IPS-15b (cell line): ENCODE measurements at regions not wholly inside any gene's neighbourhood (a gene's known extent, or its start where the extent isn't known, plus 50 kb on each side); places are given as distances from the start of the nearest gene placed in this dataset.

ENCODE experiments used
- H3K27me3 ChIP-seq: one replicate; pipeline ENCODE4 v1.6.1; 2013; ENCODE audit warnings: low read length; ENCODE audit not compliant: control insufficient read depth, insufficient read depth
- H3K36me3 ChIP-seq: one replicate; pipeline ENCODE4 v1.6.1; 2013; ENCODE audit warnings: low read length; ENCODE audit not compliant: control insufficient read depth, insufficient read depth
- H3K4me1 ChIP-seq: one replicate; pipeline ENCODE4 v1.6.1; 2013; ENCODE audit warnings: mild to moderate bottlenecking, low read length; ENCODE audit not compliant: control insufficient read depth, insufficient read depth
- H3K4me3 ChIP-seq: one replicate; pipeline ENCODE4 v1.5.1; 2013; ENCODE audit warnings: low read depth, low read length
- H3K9ac ChIP-seq: one replicate; pipeline ENCODE4 v1.6.1; 2013; ENCODE audit warnings: low read depth, mild to moderate bottlenecking, low read length
- H3K9me3 ChIP-seq: one replicate; pipeline ENCODE4 v1.6.1; 2013; ENCODE audit warnings: mild to moderate bottlenecking, low read length; ENCODE audit not compliant: control insufficient read depth, insufficient read depth

DNA sequence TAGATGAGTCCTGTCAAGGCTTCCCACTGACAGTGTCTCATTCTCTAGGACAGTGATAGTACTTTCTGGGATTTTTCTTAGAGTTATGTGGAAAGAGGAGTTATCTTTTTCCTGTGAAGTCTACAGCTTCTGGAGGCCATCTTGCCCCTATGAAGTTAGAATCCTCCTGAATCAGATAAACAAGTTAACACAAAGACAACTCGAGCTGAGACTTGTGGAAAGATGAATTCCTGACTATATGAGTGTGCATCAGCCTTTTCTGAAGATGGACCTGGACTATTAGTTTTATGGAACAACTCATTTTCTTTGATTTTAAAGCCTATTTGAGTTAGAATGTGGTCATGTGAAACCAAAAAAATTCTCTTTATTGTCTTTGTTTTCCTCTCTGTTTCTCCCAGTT lies 290.9 kb downstream of the LRRIQ3 start:
- H3K27me3 ChIP-seq: no peaks in the 10 kb centered on the region
- no peaks in the 10 kb centered on the region for H3K36me3 ChIP-seq
- no peaks in the 10 kb centered on the region for H3K9me3 ChIP-seq
- no peak overlapping the region for H3K4me3 ChIP-seq
- H3K9ac ChIP-seq: no peak overlapping the region
- H3K4me1 ChIP-seq: no peaks in the 10 kb centered on the region

DNA sequence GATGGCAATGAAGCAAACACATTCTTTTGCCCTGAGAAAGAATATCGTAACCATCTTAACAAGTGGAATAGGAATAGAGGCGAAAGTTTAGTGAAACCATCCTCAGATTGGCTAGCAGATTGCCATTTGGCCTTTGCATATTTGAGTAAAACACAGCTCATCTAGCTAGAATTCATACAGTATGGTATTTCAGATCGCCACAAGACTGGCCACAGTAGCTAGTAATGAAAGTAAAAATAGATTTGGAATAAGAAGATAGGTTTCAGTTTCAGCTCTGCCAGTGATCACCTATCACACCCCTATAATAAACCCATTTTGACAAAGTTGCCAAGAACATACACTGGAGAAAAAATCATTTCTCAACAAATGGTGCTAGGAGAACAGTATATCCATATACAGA lies 294.9 kb downstream of the LRRIQ3 start:
- peaks cover 3% of the 10 kb centered on the region for H3K4me1 ChIP-seq
- H3K4me3 ChIP-seq: no peak overlapping the region
- H3K27me3 ChIP-seq: no peaks in the 10 kb centered on the region
- no peaks in the 10 kb centered on the region for H3K36me3 ChIP-seq
- H3K9ac ChIP-seq: no peak overlapping the region
- H3K9me3 ChIP-seq: no peaks in the 10 kb centered on the region

DNA sequence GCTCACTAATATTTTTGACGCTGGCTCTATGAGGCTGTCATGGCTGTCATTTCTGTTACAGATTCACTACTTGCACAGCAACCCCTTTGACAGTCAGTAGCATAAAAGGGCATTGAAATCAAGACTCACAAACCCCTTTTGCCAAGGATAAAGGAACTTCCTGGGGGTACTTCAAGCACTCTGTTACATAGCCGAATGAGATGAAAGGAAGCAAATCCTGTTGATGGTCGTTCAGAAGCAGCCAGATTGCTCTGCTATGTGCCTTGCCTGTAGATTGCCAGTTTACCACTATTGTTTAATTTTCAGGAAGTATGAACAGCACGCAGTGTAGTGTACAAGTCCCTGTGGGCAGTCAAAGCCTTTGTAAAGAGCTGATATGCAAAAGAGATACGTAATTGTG lies 296.2 kb downstream of the LRRIQ3 start:
- Histone ChIP-seq H3K27me3 (no peaks in the 10 kb centered on the region), H3K4me3 (no peak overlapping the region), H3K9ac (no peak overlapping the region), H3K36me3 (no peaks in the 10 kb centered on the region), H3K9me3 (no peaks in the 10 kb centered on the region), H3K4me1 (peaks cover 3% of the 10 kb centered on the region)

DNA sequence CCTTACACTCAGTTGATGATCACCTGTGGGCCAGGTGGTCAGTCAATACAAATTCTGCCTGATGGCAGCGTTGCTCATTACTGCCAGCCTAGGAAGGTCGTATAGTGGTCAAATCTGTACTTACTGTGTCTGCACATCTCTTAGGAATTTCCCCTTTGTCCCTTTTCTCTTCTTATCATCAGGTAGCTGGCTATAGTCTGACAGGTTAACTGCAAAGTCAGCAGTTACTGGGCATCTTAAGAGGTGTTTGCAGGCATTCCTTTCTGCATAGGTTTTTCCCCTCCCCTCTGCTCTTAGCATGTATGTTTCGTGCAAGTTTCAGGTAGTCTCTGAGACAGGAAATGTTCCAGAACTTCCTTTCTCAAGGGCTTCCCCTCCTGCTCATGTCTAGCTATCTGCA lies 298.7 kb downstream of the LRRIQ3 start:
- Histone ChIP-seq H3K36me3 (no peaks in the 10 kb centered on the region), H3K4me3 (no peak overlapping the region), H3K4me1 (peaks cover 3% of the 10 kb centered on the region), H3K9ac (no peak overlapping the region), H3K27me3 (no peaks in the 10 kb centered on the region), H3K9me3 (no peaks in the 10 kb centered on the region)

DNA sequence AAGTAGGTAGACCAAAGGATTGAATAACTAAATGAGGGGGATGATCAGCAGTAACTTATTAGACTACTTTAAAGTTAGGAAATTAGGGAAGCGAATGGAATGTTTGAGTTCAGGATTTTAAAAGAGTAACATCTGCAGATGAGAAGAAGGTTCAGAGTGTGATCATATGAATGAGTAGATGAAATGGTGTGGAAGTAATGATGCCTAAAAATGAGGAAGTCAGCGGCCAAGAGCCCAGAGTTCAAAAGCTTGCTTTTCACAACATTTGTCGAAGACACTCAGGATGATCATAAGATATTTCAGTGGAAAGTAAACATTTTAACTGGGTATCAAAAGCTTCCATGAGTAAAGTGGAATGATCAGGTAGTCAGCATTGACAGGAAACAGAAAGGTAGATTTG lies 299.4 kb downstream of the LRRIQ3 start:
- H3K36me3 ChIP-seq: no peaks in the 10 kb centered on the region
- H3K27me3 ChIP-seq: no peaks in the 10 kb centered on the region
- no peak overlapping the region for H3K4me3 ChIP-seq
- H3K9ac ChIP-seq: no peak overlapping the region
- no peaks in the 10 kb centered on the region for H3K9me3 ChIP-seq
- peaks cover 3% of the 10 kb centered on the region for H3K4me1 ChIP-seq

DNA sequence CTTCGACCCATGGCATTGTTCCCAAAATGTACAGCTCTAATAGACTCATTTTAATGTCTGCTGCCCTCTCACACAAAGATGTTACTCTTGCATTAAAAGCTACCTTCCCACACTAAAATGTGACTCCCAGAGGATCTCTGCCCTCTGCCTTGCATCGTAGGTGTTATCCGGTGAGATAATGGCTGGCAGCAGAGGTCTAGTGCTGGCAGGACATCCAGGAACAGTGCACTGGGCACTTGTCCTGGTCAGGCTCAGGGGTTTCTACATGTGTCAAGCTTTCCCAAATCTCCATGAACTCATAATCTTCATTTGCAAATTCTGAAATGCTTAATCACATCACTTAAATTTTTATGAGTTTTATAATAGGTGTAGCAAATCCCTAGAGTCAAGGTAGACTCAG lies 310.6 kb downstream of the LRRIQ3 start:
- H3K9me3 ChIP-seq: no peaks in the 10 kb centered on the region
- H3K27me3 ChIP-seq: no peaks in the 10 kb centered on the region
- H3K4me1 ChIP-seq: no peaks in the 10 kb centered on the region
- no peaks in the 10 kb centered on the region for H3K36me3 ChIP-seq
- H3K4me3 ChIP-seq: no peak overlapping the region
- no peak overlapping the region for H3K9ac ChIP-seq

DNA sequence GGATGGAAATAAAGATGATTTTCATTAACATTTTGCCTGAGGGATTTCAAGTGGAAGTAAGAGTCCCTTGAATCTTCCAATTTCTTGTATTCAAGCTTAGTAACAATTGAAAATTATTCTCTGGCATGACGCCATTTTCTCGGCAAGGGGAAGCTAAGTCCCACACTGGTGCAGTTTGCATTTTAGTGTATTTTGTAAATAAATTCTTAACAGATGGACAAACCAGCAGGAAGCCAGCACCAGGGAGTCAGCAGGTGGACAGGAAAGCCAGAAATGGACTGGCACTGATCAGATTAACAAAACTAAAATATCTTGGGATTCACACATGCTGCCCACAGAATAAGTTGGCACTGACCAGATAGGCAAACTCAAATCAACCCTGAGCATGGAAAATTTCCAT lies 311.3 kb downstream of the LRRIQ3 start:
- Histone ChIP-seq H3K9me3 (no peaks in the 10 kb centered on the region), H3K36me3 (no peaks in the 10 kb centered on the region), H3K27me3 (no peaks in the 10 kb centered on the region), H3K4me1 (no peaks in the 10 kb centered on the region), H3K4me3 (no peak overlapping the region), H3K9ac (no peak overlapping the region)

DNA sequence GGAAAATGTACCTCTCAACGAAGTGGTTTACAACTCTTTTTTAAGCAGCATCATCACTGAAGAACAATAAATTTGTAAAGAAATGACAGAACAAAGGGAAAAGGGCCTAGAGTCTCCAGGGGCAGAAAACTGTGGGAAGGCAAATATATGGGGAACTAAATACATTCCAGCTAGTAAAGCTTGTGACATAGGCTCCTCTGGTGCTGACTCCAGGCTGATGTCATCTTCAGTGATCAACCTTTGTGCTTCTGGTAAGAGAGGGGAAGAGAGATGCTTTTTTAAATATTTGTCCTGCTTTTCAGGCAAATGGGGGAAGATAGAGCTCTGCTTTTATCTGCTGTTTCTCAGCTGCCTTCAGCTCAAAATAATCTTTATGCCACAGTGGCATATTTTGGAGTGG lies 323.2 kb downstream of the LRRIQ3 start:
- Histone ChIP-seq H3K9ac (no peak overlapping the region), H3K9me3 (no peaks in the 10 kb centered on the region), H3K4me3 (no peak overlapping the region), H3K27me3 (no peaks in the 10 kb centered on the region), H3K4me1 (no peaks in the 10 kb centered on the region), H3K36me3 (no peaks in the 10 kb centered on the region)

DNA sequence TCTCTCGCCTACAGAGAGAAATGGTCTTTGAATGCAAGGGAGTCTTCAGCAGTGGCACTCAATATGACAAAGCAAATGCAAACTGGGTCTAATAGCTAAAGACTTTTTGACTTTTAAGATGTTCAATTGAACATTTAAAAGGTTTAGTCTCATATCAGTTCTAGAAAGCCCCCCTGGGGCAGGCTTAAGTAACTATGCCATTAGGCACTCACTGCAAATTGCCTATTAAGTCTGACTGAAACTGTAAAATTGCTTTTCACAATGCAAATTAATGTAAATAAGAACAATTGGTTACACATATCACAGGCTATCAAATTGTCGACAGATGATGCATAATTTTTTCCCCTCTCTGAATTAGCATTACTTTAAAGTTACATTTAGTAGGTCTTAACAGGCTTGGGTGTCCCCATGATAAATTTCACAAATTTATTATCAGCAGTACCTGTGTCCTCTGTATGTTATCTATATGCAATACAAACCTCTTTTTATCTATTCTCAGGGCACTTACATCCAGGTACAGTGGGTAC lies 329.1 kb downstream of the LRRIQ3 start:
- Histone ChIP-seq H3K9me3 (no peaks in the 10 kb centered on the region), H3K4me1 (no peaks in the 10 kb centered on the region), H3K4me3 (no peak overlapping the region), H3K36me3 (no peaks in the 10 kb centered on the region), H3K9ac (no peak overlapping the region), H3K27me3 (no peaks in the 10 kb centered on the region)

DNA sequence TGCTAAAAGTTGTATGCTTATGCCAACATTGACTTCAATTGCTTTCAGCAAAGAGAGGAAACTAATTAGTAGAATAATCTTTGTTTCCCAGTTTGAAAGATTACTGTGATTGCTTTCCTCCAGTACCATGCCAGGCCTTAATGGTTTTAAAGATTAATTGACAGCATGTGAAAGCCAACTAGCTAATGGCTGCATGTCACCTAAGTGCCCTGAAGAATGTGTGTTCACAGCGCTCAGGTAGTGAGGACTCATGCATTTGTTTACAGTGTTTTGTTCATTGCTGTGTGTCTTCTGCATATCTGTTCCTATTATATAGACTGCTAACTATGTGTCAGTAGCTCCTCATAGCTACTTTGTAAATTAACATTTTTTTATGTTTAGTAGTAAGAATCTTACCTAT lies 335.6 kb downstream of the LRRIQ3 start:
- H3K27me3 ChIP-seq: no peaks in the 10 kb centered on the region
- no peak overlapping the region for H3K4me3 ChIP-seq
- H3K9me3 ChIP-seq: no peaks in the 10 kb centered on the region
- H3K9ac ChIP-seq: no peak overlapping the region
- no peaks in the 10 kb centered on the region for H3K4me1 ChIP-seq
- H3K36me3 ChIP-seq: no peaks in the 10 kb centered on the region

DNA sequence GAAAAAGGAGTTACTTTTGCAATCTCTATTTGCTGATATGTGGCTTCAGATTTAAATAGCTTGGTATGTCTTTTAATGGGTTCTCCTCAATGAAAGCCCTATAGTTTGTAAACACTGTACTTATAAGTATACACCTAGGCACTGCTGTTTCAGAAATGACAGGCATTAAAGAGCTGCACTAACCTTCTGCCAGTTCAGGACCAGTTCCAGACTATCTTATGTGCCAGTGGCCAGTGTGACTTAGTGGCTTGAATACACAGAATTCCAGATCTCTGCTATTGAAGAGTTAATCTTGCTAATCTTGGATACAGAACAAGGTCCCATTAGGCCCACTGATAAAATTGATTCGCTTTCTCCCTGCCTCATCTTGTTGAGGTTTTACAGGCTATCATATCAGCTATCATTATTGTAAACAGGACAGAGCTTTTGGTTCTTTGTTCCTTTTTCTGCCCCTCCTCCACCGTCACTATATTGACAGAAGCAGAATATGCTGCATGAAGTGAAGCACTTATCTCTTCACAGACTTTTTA lies 337.5 kb downstream of the LRRIQ3 start:
- Histone ChIP-seq H3K36me3 (no peaks in the 10 kb centered on the region), H3K4me3 (no peak overlapping the region), H3K4me1 (no peaks in the 10 kb centered on the region), H3K9ac (no peak overlapping the region), H3K27me3 (no peaks in the 10 kb centered on the region), H3K9me3 (no peaks in the 10 kb centered on the region)

DNA sequence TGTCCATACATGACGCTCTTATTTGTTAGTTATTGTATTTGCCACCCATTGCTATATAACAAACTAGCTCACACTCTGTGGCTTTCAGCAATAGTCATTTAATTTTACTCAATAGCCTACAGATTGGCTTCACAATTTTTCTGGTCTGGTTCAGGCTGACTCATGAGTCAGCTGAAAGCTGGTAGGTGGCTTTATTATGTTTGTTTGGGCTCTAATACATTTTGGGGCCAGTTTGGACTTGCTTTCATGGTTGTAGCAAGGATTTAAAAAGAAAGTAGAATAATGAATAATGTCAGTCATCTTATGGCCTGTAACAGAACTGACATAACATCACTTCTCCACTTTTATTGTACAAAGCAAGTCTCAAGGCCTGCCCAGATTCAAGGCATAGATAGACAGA lies 338.7 kb downstream of the LRRIQ3 start:
- H3K36me3 ChIP-seq: no peaks in the 10 kb centered on the region
- no peaks in the 10 kb centered on the region for H3K4me1 ChIP-seq
- H3K4me3 ChIP-seq: no peak overlapping the region
- H3K9me3 ChIP-seq: no peaks in the 10 kb centered on the region
- no peak overlapping the region for H3K9ac ChIP-seq
- no peaks in the 10 kb centered on the region for H3K27me3 ChIP-seq
